ENCODE measurements at regions not wholly inside any gene's neighbourhood (a gene's known extent, or its start where the extent isn't known, plus 50 kb on each side); places are given as distances from the start of the nearest gene placed in this dataset.

DNA sequence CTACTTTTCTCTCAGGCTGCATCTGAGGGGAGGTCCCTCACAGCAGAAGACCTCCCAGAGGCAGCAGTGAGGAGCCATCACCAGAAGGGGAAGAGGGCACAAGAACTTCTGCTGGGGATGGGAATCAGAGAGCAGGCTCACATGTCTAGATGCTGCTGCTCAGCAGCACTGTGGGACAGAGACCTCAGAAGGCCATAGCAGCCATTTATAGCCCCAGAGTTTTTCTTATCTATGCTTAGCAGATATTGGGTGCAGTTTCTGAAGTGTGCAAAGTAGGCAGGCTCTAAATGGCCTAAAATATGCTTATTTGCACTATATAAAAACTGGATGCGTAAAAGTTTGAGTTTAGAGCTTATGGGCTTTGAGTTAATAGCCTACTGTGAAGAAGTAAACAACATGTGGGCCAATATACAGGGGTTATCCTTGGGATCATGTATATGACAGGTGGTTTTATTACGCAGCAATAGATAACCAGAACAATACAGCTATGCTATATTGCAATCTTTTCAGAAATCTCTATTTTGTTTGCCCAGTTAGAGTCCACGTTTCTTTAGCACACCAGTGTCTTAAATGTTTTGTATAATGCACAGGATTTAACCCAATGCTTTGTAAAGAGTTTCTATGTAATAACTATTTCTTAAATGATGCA lies 60.2 kb upstream of the TMEM244 start:
- TF ChIP-seq, protein P1, sequence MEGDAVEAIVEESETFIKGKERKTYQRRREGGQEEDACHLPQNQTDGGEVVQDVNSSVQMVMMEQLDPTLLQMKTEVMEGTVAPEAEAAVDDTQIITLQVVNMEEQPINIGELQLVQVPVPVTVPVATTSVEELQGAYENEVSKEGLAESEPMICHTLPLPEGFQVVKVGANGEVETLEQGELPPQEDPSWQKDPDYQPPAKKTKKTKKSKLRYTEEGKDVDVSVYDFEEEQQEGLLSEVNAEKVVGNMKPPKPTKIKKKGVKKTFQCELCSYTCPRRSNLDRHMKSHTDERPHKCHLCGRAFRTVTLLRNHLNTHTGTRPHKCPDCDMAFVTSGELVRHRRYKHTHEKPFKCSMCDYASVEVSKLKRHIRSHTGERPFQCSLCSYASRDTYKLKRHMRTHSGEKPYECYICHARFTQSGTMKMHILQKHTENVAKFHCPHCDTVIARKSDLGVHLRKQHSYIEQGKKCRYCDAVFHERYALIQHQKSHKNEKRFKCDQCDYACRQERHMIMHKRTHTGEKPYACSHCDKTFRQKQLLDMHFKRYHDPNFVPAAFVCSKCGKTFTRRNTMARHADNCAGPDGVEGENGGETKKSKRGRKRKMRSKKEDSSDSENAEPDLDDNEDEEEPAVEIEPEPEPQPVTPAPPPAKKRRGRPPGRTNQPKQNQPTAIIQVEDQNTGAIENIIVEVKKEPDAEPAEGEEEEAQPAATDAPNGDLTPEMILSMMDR (conservative IDR thresholded peaks at IDR 0.05; ENCODE audit: low read depth, low read length), result no peak
- TF ChIP-seq NFE2L2 (IDR thresholded peaks at IDR 0.05; ENCODE audit: low read depth, low read length), result no peak
- TF ChIP-seq RAD21 (IDR thresholded peaks at IDR 0.05; ENCODE audit: low read length), result no peak
- no peak for TF ChIP-seq POLR2A (IDR thresholded peaks at IDR 0.05; ENCODE audit: low read depth, low read length)
- TF ChIP-seq MAZ (IDR thresholded peaks at IDR 0.05; ENCODE audit: borderline replicate concordance, low read depth, low read length), result no peak
- TF ChIP-seq BHLHE40 (IDR thresholded peaks at IDR 0.05; ENCODE audit: low read depth, low read length), result no peak

Data from IMR-90 (cell line).